NCI-H510A (cell line): ENCODE measurements at regions not wholly inside any gene's neighbourhood (a gene's known extent, or its start where the extent isn't known, plus 50 kb on each side); places are given as distances from the start of the nearest gene placed in this dataset.
"Not testable (repeated sequence)": the region's sequence is repeated elsewhere in the genome, so short reads cannot be mapped to it uniquely, and the experiment has no call there.

Source experiments
- DNase-seq: peaks from one replicate; lab custom pipeline; 2025; lab: John Stamatoyannopoulos, UW

- DNase-seq = no peak
Measured at GRCh38 chr6:150767571-150768018, 97.9 kb upstream of the MTHFD1L start.

- no peak for DNase-seq
Measured at GRCh38 chr6:150770637-150771036, 94.9 kb upstream of the MTHFD1L start.

GRCh38 chr6:150773969-150774368, 91.5 kb upstream of the MTHFD1L start:
- DNase-seq = no peak

DNA sequence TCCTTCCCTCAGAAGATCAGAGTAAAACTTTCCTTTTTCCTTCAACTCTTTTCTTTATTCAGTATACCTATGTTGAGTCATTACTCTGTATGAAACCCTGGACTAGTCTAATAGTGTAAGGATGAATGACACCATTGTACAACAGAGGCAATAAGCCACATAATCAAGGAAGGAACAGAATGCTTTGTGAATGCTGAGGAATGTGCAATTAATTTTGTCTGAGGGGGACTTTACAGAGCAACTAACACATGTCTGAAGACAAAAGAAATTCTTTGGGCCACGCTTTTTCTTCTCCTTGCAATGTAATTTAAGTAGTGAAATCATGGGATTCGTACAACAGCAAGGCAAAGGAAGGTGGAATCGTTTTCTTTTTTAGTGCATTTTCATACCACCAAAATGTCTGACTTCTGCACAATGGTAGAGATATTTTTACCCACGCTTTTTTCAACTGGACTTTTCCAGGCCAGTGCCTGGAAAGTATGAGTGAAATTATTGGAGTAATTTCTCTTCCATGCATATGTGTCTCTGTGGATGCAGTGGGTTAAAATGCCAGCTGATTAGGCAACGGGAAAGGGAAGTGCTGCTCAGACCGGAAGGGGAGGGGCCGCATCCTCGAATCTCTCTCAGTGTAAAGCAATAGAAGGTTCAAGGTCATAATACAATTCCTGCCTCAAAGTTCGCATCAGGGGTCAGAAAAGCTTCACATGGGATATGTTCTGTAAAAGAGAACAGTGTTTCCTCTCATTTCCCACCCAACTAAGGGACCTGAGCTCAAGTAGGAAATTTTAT, 89.9 kb upstream of the MTHFD1L start:
- no peak for DNase-seq

DNA sequence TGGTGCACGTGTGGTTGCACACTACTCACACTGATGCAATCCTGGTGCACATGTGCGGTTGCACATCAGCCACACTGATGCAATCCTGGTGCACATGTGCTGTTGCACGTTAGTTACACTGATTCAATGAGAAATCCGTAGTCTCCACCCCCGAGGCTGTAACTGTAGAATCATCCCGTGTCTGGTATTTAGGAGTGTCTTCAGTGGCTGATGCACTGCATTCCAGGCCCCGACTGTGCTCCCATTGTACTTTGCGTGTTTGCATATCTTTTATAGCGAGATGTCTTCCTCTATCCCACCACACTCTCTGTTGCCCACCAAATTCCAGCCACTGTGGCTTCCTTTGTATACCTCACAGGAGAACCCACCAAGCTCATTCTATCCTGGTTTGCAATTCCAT, 87.8 kb upstream of the MTHFD1L start:
- DNase-seq = no peak

GRCh38 chr6:150783813-150784212, 81.7 kb upstream of the MTHFD1L start:
- no peak for DNase-seq

DNA sequence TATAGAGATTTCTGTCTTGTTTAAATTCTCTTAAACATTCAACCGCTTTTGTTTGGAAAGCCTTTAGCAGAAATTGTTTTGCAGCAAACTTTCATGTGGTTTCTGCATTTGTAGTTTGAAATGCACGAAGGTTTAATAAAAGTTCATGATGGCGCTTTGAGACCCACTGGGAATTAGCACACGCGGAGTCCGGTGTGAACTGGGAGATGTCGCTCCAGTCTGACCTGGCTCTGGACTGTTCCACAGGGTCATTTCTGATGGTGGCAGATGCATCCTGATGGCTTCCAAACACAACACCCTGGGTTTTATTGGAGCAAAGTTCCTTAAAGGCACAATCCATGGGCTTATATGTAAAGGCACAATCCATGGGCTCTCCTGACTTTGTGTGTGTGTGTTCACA, 78.1 kb upstream of the MTHFD1L start:
- no peak for DNase-seq

- no peak for DNase-seq
Measured at GRCh38 chr6:150788089-150788488, 77.4 kb upstream of the MTHFD1L start.

DNA sequence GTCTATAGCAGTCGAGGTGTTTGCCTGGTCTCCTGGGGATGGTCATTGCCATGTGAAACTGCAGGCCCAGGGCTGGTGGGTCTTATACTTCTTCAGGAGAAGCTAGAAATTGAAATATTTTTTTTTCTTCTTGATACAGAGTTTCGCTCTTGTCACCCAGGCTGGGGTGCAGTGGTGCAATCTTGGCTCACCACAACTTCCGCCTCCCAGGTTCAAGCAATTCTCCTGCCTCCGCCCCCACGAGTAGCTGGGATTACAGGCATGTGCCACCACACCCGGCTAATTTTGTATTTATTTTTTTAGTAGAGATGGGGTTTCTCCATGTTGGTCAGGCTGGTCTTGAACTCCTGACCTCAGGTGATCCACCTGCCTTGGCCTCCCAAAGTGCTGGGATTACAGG, 75.6 kb upstream of the MTHFD1L start:
- not testable (repeated sequence) for DNase-seq

GRCh38 chr6:150791717-150792116, 73.8 kb upstream of the MTHFD1L start:
- no peak for DNase-seq

GRCh38 chr6:150797949-150798348, 67.6 kb upstream of the MTHFD1L start:
- no peak for DNase-seq

DNA sequence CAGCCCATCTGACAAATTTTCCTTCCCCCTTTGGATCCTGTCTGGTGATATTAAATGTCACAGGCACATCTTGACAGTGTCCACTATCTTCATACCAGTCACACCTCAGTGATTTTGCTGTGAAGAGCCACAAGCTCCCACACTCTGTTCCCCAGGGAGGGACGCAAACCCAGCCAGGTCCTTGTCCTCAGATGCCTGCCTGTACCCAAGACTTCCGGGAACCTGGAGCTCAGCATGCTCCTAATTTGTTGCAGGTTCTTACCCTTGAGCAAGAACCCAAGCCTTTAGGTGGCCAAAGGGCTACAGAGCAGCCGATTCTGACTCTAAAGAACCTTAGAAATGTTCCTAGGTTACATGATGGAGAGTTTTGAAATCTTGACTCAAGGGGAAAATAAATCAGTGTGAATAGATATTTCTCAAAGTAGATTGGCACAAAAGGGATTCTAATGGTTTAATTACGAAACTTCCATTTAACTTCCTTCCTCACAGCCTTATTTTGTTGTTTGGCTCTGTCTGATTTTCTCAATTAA, 66.2 kb upstream of the MTHFD1L start:
- DNase-seq = no peak

DNA sequence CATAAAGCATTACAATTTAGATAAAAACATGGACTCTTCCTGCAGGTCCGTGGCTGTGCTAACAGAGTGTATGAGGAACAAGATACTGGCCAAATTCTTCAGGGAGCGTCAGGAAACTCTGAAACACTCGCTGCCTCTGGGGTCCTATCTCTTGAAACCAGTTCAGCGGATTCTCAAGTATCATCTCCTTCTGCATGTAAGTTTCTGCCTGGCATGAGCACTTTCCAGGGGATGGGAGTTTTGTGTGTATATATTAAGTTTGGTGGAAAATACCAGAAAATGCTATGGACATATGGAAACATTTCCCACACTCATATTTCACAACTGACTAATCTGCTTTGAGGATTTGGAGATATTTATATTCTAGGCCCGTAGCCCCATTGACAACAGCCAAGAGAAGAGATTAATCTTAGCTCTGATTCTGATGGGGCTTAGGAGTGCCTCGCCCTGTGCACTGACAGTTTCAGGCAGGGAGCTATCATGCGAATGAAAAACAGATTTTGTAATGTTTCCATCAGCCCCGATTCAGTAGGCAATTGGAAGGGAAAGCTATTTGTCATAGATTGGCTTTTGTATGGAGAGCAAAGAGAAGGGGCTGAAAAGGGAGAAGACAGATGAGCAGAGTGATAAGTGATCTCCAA, 64.7 kb upstream of the MTHFD1L start:
- no peak for DNase-seq

GRCh38 chr6:150806790-150807189, 58.7 kb upstream of the MTHFD1L start:
- no peak for DNase-seq

DNA sequence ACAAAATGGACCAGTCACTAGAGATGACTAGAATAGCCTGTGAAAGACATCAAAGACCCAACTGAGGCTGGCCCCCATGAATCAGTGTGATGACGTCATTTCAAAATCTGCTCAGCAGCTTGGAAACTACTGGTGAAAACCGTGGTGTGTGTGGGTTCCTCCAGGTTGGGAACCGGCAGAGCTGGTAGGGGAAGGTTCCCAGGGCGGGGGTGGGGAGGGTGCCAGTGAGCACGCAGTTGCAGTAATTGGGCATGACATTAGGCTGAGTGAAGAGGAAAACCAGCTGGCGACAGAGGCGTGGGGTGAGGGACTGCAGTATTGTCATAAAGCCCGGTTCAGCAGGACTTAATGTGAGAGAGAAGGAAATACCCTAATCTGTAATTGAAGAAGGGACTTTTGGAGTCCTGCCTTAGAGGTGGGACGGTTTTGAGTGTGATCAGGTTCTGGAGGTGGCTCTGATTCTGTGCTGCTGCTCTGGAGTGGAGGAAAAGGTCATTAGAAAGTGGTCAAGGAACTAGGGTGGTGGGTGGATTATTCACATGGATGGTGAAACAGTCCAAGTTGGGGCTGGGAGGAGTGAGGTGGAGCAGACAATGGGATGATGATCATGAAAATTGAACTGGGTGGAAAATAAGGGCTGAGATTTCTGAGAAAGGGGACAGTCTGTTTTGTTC, 52.0 kb upstream of the MTHFD1L start:
- peak; percentile 37 for DNase-seq

DNA sequence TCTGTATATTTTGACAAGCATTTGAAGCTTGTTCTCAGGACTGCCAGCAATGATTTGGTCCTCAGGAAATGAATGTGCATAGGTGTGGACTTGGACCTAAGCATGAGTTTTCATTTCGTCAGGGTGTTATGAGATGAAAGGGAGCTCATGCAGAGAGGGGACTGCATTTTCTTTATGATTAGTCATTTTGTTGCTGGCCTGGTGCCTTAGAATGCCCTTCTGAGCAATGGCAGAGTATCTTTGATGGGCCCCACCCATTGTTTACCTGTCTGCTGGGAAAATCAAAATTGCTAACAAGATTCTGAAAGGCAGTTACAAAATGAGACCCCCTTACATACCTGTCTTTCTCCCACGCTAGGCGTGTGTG, 51.5 kb upstream of the MTHFD1L start:
- no peak for DNase-seq
